GM12878 (cell line): ENCODE measurements at regions not wholly inside any gene's neighbourhood (a gene's known extent, or its start where the extent isn't known, plus 50 kb on each side); places are given as distances from the start of the nearest gene placed in this dataset.
"Not testable (repeated sequence)": the region's sequence is repeated elsewhere in the genome, so short reads cannot be mapped to it uniquely, and the experiment has no call there.

Source experiments
- BRCA1 ChIP-seq: IDR thresholded peaks from 2 replicates; pipeline ENCODE4 v1.6.1; 2011; ENCODE audit warnings: low read depth, low read length, improper control_type of control experiment
- CEBPB ChIP-seq, 2 experiments: fragments of 150-350 bp in 1 of 2; IDR thresholded peaks; 2 replicates each; pipeline ENCODE4 v1.6.1; 2012 to 2014; ENCODE audit warnings: low read depth in 2 of 2, low read length in 2 of 2, borderline replicate concordance in 1 of 2, inconsistent platforms in 1 of 2
- EED ChIP-seq: sonication (generic); IDR thresholded peaks from 2 replicates; pipeline ENCODE4 v1.6.1; 2016; ENCODE audit warnings: antibody characterized with exemption, low read depth
- PRDM15 ChIP-seq: fragments of 450-650 bp; formaldehyde crosslinking; IDR thresholded peaks from 2 replicates; pipeline ENCODE4 v1.4.0; 2020; ENCODE audit warnings: mild to moderate bottlenecking, moderate library complexity
- STAT1 ChIP-seq: fragments of 450-650 bp; conservative IDR thresholded peaks from 2 replicates; pipeline ENCODE4 v1.6.1; 2014; ENCODE audit warnings: antibody characterized with exemption, mild to moderate bottlenecking
- YY1 ChIP-seq: IDR thresholded peaks from 2 replicates; pipeline ENCODE4 v1.6.1; 2011; ENCODE audit warnings: low read depth, mild to moderate bottlenecking, low read length
- ZBTB33 ChIP-seq: fragments of 450-650 bp; IDR thresholded peaks from 2 replicates; pipeline ENCODE4 v1.6.1; 2017; ENCODE audit warnings: mild to moderate bottlenecking
- TF ChIP-seq, protein P1 (sequence below), 3 experiments: IDR thresholded peaks in 2 of 3; conservative IDR thresholded peaks in 1 of 3; 2 replicates each; pipeline ENCODE4 v1.5.1; 2011; ENCODE audit warnings: low read depth in 3 of 3, low read length in 3 of 3, mild to moderate bottlenecking in 3 of 3, control low read depth in 2 of 3, moderate library complexity in 2 of 3, inconsistent platforms in 1 of 3, mixed read lengths in 1 of 3; ENCODE audit not compliant: control insufficient read depth in 2 of 3, insufficient read depth in 1 of 3; ENCODE audit errors: extremely low read depth in 1 of 3

- TF ChIP-seq STAT1; EED; YY1; BRCA1; PRDM15; CEBPB (IDR thresholded peaks at IDR 0.05; ENCODE audit: borderline replicate concordance in 1 of 2, low read depth in 2 of 2, low read length in 2 of 2); ZBTB33: not testable (repeated sequence)
- TF ChIP-seq, protein P1, sequence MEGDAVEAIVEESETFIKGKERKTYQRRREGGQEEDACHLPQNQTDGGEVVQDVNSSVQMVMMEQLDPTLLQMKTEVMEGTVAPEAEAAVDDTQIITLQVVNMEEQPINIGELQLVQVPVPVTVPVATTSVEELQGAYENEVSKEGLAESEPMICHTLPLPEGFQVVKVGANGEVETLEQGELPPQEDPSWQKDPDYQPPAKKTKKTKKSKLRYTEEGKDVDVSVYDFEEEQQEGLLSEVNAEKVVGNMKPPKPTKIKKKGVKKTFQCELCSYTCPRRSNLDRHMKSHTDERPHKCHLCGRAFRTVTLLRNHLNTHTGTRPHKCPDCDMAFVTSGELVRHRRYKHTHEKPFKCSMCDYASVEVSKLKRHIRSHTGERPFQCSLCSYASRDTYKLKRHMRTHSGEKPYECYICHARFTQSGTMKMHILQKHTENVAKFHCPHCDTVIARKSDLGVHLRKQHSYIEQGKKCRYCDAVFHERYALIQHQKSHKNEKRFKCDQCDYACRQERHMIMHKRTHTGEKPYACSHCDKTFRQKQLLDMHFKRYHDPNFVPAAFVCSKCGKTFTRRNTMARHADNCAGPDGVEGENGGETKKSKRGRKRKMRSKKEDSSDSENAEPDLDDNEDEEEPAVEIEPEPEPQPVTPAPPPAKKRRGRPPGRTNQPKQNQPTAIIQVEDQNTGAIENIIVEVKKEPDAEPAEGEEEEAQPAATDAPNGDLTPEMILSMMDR (IDR thresholded peaks at IDR 0.05 in 2 of 3, conservative IDR thresholded peaks at IDR 0.05 in 1 of 3; ENCODE audit: control insufficient read depth in 2 of 3, extremely low read depth in 1 of 3, insufficient read depth in 1 of 3, low read depth in 3 of 3, low read length in 3 of 3) = not testable (repeated sequence)
Measured at GRCh38 chr5:32931438-32931837, 220.3 kb downstream of the NPR3 start.
